ENCODE measurements at regions not wholly inside any gene's neighbourhood (a gene's known extent, or its start where the extent isn't known, plus 50 kb on each side); places are given as distances from the start of the nearest gene placed in this dataset.

- no peak for DNase-seq (ENCODE audit: low read depth)
Observed at GRCh38 chr1:38331496-38332210, 285.1 kb upstream of the POU3F1 start.

DNA sequence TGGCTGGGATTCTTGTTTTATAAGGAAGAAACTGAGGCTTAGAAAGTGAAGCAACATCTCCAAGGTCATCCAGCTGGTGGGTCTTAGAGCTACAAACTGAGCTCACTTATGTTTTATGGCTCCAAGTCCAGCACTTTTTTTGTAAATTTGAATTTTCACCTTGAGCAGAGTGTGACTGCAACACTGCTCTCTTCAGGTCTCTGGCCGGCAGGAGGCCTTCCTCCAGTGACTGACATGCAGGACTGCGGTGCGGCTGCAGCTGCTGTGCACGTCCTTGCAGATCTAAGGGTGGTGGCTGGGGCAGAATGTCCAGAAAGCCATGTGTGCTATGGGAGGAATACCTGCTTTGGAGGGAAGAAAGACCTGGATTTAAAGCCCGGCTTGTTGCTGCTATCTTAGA lies 284.2 kb upstream of the POU3F1 start:
- DNase-seq (ENCODE audit: low read depth), result no peak

- DNase-seq (ENCODE audit: low read depth), result no peak
Observed at GRCh38 chr1:38329644-38330043, 283.1 kb upstream of the POU3F1 start.

DNA sequence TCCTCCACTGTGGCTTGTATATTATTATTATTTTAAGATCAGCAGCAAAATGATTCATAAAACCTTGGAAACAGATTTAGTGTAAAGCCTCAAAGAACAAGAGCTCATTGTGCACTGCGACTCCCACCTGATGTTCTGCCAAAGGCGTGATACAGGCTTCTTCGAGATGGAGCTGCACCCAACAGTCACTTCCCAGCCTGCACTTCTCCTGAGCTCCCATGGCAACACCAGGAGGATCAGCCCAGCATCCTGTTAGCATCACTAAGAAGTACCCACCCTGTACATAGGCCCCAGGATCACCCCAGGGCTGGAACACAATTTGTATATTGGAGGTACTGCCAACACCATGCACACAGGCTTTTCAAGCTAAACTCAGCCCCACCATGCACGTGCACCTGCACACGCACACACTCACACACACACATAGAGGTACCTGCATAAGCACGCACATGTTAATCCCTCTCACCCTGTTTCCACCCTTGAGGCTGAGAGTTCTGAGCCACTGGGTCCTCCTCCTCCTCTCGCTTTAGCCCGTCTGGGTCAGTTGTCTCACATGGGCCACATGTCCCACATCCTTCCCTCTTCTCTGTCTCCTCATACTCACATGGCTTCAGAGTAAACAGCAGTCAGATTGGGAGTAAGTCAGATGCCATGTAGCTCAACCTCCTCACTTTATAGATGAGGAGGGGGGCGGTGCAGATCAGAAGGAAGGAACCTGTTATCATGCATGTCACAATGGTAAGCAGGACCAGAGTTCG lies 281.9 kb upstream of the POU3F1 start:
- no peak for DNase-seq (ENCODE audit: low read depth)

DNA sequence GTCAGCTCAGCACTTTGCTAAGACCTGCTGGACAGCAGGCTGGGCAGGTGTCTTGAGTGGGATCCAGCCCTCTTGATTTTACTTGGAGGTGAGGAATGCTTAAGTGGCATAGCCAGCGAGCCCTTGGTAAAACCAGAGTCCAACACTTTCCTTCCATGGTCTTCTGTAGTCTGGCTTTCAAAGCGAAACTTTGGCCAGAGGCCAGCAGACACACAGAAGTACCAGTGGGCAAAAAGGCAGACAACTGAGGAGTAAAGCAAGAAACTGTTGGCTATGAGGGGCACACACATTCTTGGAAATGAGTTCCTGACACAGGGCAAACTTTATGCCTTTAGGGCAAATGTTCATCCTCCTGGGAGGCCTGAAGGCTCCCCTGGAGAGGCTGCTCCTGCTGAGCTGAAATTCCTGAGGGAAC lies 281.0 kb upstream of the POU3F1 start:
- DNase-seq (ENCODE audit: low read depth), result no peak

DNA sequence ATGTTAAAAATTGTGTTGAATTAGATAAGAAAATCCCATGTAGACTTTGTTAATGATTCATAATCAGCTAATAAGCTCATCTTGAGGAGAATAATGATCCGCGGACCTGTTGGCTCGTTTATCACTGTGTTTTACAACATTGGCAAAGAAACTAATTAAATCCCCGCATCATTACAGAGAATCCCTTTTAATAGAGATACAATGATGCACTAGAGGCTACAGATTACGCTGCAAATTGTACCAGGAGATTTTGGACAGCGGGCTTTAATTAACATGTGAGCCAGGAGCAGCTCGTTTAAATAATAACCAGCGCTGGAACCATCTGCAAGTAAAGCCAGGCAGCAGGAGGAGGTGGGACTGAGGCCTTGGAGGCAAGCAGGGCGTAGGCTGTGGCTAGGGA lies 280.3 kb upstream of the POU3F1 start:
- DNase-seq (ENCODE audit: low read depth), result no peak

DNA sequence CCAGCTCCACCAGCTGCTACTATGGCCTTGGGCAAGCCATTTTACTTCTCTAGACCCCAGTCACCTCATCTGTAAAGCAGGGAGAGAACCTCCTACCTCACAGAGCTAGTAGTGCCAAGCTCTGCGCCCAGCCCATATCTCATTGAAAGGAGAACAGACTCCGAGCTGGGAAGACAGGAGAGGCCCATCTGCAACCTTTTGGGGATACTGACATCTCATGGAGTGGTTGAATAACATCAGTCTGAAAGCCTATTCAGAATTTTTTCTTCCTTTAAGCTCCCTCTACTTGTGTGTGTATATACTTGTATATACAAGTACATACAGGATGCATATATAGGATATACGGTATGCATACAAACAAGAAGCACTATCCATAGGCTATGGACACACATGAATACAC lies 279.5 kb upstream of the POU3F1 start:
- DNase-seq (ENCODE audit: low read depth), result no peak

DNA sequence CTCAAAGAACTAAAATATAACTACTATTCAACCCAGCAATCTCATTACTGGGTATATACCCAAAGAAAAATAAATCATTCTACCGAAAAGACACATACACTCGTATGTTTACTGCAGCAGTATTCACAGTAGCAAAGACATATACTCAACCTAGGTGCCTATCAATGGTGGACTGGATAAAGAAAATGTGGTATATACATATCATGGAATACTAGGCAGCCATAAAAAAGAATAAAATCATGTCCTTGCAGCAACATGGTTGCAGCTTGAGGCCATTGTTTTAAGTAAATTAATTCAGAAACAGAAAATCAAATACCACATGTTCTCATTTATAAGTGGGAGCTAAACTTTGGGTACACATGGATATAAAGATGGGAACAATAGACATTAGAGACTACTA lies 266.2 kb upstream of the POU3F1 start:
- DNase-seq (ENCODE audit: low read depth), result no peak

DNA sequence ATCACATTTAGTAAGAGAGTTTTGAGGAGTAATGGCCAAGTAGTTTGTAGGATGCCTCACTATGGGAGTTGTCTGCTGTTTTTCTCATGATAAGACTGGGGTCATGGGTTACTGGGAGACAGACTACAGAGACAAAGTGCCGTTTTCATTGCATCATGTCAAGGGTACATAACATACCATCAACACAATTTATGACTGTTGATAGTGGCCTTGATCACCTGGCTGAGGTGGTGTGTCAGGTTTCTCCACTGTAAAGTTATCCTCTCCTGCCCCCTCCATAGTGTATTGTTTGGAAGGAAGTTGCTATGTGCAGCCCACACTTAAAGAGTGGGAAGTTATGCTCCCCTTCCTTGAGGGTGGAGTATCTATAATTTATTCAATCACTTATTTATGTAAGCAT lies 263.5 kb upstream of the POU3F1 start:
- no peak for DNase-seq (ENCODE audit: low read depth)

- no peak for DNase-seq (ENCODE audit: low read depth)
Observed at GRCh38 chr1:38308780-38309179, 262.2 kb upstream of the POU3F1 start.

- DNase-seq (ENCODE audit: low read depth), result no peak
Observed at GRCh38 chr1:38305666-38306065, 259.1 kb upstream of the POU3F1 start.

GRCh38 chr1:38303843-38304242 lies 257.2 kb upstream of the POU3F1 start:
- no peak for DNase-seq (ENCODE audit: low read depth)

- DNase-seq (ENCODE audit: low read depth), result no peak
Observed at GRCh38 chr1:38301040-38301439, 254.4 kb upstream of the POU3F1 start.

DNA sequence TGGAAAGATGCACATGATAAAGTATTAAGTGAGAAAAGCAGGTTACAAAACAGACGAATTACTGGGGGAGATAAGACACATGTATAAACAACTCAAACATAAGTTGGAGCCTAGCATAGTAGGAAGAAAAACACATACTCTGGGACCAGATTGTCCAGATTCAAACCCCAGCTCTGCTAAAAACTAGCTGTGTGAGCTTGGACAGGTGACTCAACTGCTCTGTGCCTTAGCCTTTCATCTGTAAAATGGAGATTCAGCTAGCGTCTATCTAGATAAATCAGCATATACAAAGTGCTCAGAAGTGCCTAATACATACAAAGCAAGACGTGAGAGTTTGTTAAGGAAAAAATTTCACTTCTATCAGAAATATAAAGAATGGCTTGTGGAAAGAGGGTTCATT lies 254.0 kb upstream of the POU3F1 start:
- no peak for DNase-seq (ENCODE audit: low read depth)

- DNase-seq (ENCODE audit: low read depth), result no peak
Observed at GRCh38 chr1:38297842-38298241, 251.2 kb upstream of the POU3F1 start.

GRCh38 chr1:38297246-38297645 lies 250.7 kb upstream of the POU3F1 start:
- no peak for DNase-seq (ENCODE audit: low read depth)

DNA sequence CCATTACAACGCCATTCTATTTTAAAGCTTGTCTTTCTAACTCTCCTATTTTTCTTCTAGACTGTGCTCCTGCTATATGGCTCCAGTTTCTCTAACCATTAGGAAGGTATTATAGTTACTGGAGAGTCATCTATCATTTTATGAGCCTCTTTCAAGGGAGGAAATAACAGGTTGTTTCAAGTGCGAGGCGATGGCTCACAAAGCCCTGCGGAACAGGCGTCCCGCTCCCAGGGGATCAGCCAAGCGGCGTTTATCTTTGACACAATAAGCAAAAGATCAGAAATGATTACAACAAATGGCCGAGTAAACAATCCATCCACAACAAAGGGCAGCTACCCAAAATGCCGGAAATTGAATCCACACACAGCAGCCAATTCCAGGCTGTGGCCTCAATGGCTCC lies 249.5 kb upstream of the POU3F1 start:
- DNase-seq (ENCODE audit: low read depth), result no peak

DNA sequence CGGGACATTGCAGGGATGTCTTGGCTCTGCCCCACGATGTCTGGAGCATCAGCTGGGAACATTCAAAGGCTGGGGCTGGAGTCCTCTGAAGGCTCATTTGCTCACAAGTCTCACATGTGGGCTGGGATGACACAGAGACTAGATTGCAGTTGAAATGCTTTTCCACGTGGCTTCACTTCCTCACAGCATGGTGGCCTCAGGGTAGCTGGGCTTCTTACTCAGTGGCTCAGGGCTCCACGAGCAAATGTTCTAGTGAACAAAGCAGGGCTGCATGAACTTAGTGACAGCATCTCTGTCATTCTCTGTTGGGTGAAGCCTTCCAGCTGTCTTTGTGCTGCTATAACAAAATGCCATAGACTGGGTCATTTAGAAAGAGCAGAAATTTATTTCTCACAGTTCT lies 247.0 kb upstream of the POU3F1 start:
- no peak for DNase-seq (ENCODE audit: low read depth)

DNA sequence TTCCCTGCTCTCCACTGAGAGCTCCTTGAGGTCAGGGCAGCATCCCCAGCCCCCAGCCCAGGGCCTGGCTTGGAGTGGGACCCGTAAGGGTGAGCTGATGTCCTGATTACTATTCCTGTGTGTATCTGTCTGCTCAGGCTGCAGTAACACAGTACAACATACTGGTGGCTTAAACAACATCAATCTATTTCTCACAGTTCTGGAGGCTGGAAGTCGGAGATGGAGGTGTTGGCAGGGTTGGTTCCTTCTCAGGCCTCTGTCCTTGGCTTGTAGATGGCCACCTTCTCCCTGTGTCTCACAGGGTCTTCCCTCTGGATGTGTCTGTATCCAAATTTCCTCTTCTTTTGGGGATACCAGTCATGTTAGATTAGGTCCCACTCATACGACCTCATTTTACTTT lies 246.4 kb upstream of the POU3F1 start:
- no peak for DNase-seq (ENCODE audit: low read depth)

- DNase-seq (ENCODE audit: low read depth), result no peak
Observed at GRCh38 chr1:38291906-38292521, 245.4 kb upstream of the POU3F1 start.

DNA sequence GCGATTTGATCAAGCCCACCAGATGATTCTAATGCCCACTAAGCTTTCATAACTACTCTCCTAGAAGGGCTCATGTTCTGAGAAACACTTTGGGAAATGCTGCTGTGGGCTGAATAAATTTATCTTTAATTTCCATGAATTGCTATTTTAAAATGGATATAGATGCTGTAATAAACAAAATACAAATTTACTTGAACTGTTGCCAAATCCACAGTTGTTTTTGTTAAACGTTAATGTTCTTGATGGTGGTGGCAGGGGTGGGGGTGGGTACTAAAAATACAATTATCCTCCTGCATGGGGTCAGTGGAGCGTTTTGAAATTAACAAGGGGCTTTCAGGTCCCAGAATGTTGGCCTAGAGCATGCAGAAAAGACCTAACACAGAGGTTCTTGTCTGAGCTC lies 244.7 kb upstream of the POU3F1 start:
- no peak for DNase-seq (ENCODE audit: low read depth)

GRCh38 chr1:38289034-38289433 lies 242.4 kb upstream of the POU3F1 start:
- DNase-seq (ENCODE audit: low read depth), result no peak

DNA sequence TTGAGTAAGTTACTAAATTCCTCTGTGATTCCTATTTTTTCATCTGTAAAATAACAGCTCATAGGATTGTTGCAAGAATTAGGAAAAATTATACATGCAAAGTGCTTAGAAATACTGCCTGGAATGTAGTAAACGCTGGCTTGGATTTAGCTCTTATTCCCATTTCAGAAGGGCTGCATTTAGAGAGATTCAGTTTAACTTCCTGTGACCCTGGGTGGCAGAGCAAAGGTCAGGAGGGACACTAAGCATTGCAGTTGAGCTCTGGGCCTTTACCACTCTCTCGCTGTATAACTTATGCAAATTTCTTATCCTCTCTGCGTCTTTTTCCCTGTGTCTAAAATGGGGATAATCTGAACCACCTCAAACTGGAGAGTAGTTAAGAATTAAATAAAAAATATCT lies 241.0 kb upstream of the POU3F1 start:
- no peak for DNase-seq (ENCODE audit: low read depth)

Data from activated T-cell treated with anti-CD3 and anti-CD28 coated beads for 24 hours (primary cell).